ENCODE measurements at regions not wholly inside any gene's neighbourhood (a gene's known extent, or its start where the extent isn't known, plus 50 kb on each side); places are given as distances from the start of the nearest gene placed in this dataset.
"Not testable (repeated sequence)": the region's sequence is repeated elsewhere in the genome, so short reads cannot be mapped to it uniquely, and the experiment has no call there.

DNA sequence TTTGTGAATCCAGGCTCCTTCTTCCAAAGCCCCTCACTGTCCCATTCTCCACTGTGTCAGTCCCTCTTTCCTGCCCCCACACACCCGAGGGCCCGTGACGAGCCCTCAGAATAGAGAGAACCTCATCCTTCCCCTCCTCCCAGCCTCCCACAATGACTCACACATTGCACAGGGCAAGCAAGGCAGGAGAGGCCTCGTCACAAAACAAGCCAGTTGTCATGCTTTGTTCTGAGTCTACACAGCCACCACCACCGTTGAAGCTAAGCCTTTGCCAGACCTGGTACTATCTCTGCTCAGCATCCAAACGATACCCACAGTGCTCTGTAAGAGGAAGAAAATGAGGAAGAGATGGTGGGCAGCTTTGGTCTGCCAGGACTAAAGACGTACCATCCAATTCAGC, 142.2 kb upstream of the ZNF366 start:
- DNase-seq = no peak

DNA sequence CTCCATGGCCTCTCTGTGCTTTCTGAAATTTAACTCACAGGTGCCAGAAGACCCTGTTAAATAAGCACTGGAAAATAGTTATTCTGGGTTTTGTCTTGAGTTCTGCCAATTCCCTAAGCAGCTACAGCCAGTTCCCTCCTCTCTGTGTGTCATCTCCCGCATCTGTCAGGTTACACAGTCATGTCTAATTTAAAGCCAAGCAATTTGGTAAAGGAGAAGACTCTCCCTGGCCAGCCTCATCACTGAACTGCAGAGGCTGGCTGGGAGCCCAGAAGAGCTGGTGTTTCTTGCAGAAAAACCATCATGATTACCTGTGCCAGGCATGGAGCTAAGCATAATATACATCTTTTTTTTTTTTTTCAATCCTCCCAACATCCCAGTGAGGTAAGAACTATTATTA, 141.3 kb upstream of the ZNF366 start:
- DNase-seq = no peak

DNA sequence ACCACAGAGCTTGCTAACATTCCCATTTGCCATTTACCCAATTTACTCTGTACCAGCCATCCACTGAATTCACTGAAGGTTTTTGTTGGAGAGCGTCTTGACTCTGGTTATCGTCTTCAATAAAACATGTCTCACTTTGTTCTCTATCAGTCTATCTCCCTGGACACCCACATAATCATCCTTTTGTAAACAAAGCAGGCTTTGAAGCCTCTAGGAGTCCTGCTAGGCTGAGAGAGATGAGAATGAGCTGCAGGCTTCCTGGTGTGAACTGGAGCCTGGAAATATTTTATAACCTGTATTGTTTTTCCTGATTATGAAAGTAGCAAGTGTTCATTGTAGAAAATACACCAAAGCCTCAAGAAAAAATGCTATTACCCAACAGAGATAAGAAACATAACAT, 140.6 kb upstream of the ZNF366 start:
- no peak for DNase-seq

DNA sequence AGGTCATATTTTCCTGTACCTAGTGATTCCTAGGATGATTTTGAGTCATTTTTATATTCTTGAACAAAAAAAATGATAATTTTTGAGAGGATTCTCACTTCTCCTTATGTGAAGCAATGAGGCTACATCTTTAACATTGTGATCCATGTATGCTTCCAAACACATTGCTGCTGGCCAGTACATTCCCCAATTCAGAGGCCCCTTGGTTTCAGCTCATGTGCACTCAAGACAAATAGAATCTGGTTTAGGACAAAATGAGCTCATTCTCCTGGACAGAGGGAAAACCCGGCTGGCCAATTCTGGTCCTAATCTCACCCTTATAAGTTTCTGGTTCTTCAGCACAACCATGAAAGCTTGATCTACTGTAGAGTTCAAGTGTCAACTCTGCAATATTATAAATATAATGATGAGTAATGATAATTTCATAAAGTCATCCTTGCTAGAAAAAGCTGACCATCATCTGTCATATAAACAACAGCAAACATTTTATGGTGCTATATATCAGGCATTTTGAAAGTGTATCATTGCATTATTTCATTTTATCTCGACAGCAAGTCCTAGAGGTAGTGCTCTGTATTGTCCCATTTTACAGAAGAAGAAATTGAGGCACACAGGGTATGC, 139.1 kb upstream of the ZNF366 start:
- DNase-seq = no peak

DNA sequence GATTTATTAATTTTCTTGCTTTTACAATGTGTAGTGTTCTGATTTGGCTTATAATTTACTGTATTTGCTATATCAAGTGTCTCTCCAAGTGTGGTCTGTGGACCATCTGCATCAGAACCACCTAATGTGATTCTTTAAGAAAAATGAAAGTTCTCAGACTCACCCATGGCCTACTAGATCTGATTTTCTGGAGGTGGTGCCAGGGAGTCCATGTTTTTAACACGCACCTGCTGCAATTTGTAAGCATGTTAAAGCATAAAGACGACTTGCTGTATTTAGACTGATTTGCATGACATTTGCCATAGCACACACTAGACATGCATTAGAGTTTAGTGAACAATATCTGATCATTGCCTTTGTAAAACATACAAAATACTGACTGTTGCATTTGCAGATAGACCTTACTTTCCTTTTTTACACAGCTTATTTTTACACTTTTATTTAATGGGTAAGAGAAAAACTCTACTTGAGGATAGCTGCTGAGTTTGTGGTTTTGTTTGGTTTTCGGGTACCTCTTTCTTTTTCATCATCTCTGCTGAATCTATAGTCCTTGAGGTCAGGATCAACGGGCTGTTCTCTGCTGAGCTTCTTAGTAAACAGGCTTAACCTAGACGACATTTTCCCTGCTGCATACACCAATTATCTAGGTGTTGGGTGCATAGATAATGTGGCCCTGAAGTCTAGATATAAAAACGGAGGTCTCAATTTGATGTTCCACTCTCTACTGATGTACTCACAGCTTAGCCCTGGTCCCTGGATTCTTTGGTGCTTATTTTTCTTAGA, 138.0 kb upstream of the ZNF366 start:
- DNase-seq = no peak

DNA sequence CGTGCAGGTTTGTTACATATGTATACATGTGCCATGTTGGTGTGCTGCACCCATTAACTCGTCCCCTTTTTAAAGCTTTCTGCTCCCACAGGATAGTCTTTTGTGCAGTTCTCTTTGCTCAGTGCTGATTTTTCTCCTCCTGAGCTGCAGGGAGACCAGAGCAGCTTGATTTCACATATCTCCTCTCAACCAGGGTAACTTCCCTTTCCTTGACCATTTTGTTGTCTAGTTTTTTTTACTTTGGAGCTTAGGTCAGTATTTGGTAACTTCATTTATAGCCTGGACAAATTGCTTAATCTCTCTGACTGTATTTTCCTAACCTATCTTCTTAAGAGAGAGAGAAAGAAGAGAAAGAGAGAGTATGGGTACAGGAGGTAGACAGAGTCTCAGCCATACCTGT, 137.1 kb upstream of the ZNF366 start:
- no peak for DNase-seq

DNA sequence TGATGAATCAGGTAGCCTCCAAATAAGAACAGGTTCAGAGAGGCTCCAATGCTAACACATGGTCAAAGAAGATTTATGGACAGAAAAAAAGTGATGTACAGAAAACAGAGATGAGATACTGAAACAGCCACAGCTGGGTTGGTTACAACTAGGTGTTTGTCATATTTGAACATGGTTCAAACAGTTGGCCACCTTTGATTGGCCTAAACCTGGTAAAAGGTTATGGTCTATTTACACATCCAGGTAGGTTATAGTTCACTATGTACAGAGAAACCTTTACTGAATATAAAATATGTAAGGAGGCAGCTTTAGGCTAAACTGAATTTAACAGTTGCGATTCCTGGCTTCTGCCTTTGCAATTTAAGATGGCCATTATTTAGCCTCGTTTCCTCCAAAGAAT, 134.0 kb upstream of the ZNF366 start:
- DNase-seq = no peak

DNA sequence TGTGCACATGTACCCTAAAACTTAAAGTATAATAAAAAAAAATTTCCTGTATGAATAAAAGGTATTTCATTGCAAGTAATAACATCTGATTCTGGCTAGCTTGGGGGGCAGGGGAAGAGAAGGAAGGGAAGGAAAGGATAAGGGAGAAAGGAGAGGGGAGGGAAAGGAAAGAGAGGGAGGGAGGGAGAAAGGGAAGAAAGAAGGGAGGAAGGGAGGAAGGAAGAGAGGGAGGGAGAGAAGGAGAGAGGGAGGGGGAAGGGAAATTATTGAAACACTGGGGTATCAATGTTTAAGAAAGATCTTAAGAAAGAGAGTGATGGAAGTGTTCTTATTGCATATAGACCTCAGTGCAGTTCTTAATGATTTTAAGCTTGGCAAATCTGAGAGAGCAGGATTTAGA, 129.8 kb upstream of the ZNF366 start:
- DNase-seq = no peak

DNA sequence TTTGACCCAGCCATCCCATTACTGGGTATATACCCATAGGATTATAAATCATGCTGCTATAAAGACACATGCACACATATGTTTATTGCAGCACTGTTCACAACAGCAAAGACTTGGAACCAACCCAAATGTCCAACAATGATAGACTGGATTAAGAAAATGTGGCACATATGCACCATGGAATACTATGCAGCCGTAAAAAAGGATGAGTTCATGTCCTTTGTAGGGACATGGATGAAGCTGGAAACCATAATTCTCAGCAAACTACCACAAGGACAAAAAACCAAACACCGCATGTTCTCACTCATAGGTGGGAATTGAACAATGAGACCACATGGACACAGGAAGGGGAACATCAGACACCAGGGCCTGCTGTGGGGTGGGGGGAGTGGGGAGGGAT, 129.4 kb upstream of the ZNF366 start:
- not testable (repeated sequence) for DNase-seq

DNA sequence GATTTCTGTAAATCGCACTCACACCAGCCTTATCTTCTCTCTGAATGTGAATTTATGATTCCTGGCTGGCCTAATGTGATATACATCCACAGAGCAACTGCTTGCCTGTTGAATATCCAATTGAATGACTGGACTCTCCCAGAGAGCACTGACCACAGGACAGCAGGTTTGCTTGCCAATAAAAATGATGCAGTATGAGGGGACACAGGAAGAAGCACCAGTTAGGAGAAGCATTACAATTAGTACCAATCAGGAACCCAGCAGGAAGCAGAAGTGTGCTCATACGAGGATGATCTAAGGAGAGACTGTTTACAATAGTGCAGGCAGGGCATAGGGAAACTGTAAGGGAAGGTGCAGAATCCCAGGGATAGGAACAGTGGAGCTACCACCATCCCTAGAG, 127.2 kb upstream of the ZNF366 start:
- DNase-seq = no peak

DNA sequence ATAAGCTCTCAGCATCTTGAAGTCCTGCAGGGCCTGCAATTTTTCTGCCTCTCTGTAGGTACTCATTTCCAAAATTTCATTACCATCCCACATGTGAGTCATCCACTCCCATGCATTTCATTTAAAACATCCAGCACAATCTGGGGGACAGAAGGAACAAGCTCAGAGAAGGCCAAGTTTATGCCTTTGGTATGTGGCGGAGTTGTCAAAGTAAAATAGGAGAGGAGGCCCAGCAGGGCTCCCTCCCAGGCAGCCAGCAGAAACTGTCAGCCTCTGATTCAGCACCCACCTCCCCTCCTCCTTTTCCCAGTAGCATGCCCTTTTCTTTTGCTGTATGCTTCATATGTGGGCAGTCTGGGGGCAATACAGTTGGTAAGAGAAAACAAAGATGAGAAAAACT, 126.4 kb upstream of the ZNF366 start:
- DNase-seq = no peak

DNA sequence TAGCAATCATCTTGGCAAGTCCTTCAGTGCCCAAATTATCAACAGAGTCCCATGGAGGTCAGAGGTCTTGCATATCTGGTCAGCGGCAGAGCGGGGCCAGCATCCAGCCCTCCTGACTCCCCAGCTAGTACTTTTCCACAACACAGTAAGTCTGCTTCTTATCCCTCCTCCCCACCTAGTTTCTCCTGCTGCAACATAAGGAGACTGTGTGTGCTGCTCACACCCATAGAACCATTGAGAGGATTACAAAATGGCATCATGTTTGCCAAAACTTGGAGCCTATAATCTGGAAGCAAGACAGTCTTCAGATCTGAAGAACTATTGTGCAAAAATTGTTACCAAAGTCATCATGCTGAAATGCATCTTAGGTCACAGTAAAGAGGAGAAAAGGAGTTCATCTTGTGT, 125.8 kb upstream of the ZNF366 start:
- DNase-seq = no peak

DNA sequence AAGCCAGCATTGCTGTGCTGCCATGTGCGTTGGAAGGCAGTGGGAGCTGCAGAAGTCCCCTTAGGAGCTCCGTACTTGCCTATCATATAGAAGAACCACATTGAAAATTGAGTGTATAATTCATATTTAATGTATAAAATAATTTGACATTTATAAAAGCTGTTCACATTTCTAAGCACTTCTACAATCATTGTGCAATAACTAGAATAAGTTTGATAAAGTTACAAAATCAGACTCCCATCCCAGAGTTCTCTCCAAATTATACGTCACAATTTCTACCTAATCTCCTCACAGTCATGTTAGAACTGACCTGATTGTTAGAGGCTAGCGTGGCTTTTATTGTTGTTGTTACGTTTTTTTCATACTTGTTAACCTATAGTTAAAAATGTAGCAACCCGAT, 123.5 kb upstream of the ZNF366 start:
- DNase-seq = no peak

DNA sequence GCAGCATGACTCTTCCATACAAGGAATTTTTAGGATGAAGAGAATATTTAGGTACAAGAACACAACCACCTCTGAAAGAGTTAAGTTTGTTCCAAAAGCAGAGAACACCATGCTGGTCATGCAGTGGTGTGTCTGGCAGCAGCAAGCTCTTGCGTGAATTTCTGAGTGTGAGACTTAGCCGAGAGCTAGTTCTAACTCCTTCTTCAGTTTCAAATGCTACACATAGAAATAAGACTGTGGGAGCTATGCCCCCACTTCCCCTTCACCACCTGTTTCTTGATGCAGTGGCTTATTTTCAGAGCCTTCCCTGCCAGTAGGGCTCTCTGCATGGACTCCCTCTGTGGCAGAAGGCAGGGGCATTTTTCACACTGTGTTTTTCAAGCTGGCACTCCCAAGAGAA, 122.9 kb upstream of the ZNF366 start:
- no peak for DNase-seq

DNA sequence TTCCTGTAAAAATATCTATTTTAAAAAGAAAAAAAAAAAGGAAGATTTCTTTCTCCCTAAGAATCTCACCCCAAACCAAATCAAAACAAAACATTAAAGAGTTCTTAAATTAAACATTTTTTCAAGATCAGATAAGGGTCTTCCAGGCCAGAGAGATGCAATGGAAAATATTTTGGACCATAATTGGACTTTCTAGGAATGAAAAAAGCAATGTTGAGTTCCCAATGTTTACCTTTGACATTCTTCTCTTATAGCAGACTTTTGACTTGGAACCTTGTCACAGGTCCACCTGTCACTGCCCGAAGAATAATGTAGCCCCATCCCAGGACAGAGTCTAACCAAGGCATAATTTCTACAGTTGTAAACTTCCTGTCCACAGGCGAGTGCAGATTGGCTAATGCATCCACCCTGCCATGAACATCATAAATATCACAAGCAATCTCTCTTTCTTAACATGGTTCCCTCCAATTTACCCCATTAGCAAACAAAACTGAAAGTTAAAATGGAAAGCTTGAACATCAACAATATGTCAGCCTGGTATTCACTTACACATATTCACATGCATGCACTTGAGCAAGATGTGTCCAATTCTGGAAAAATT, 121.7 kb upstream of the ZNF366 start:
- no peak for DNase-seq

DNA sequence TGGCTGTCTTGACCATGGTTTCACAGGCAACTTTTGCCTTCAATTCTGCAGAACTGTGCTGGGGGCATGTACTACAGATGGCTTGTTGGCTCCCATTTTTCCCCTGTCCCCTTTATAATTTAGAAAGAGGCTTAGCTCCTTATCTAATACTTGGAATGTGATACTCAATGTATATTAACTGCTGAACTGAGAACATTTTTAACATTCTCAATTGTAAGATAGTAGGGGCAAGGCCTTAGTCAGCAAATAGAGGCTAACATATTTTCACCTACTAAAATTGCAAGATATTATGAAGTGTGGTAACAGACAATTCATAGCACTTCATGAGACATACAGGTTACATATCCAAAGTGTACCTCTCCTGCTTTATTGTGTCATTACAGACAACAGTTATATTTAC, 118.1 kb upstream of the ZNF366 start:
- DNase-seq = no peak

DNA sequence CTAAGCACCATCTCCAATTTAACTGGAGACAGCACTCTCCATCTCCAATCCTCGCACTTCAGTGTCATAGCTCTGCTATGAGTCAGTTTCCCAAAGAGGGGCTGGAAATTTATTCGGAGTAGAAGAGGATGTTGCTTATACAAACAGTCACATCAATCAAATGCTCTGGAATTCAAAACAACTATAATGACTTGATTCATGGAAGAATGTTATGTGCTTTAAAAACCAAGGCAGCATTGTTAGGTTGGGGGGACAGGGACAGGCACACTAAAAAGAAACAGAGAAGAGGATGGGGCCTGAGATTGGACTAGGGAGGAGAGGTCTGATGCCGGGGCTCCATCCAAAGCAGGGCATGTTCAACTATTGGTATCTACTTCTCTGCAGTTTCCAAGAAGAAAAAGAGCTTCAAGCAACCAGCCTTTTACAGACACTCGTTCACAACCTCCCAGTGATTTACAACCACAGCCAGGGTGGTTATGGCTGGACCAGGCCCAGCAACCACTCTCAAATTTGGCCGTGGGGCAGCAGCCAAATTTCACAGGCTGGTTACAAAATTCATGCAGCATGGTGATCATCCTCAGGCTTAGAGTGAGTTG, 117.5 kb upstream of the ZNF366 start:
- DNase-seq = no peak

DNA sequence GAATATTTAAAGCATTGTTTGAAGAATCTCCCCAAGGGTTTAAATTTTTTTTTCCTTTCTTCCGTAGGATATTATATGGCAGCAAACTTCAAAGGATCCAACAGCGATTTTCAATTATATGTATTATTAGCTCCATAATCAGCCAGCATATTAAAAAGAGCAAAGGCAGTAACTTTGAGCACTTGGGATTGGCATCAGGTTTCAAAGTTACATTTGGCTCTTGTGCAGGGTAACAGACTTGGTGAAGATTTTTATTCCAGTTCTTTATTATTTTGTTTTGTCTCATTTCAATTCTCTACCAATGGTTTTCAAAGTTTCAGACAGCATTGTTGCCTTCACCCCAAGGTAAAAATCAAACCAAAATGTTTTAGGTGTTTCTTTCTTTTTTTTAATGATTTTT, 116.7 kb upstream of the ZNF366 start:
- no peak for DNase-seq

DNA sequence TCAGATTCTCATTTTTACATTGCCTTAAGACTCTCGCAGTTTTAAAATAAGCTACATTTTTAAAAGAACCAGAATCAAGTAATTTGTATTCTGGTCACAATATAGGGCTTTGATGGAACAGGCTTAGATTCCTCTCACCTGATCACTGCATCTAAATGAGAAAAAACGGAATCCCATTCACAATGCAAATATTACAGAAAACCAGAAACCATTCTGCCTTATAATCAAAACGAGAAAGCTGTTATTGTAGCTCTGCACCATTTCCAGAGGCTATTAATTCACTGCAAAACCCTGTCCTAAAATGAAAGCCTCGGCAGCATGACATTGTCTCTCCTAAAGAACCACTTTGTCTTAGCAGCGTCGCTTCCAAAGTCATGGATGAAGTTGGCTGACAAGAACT, 116.1 kb upstream of the ZNF366 start:
- no peak for DNase-seq

DNA sequence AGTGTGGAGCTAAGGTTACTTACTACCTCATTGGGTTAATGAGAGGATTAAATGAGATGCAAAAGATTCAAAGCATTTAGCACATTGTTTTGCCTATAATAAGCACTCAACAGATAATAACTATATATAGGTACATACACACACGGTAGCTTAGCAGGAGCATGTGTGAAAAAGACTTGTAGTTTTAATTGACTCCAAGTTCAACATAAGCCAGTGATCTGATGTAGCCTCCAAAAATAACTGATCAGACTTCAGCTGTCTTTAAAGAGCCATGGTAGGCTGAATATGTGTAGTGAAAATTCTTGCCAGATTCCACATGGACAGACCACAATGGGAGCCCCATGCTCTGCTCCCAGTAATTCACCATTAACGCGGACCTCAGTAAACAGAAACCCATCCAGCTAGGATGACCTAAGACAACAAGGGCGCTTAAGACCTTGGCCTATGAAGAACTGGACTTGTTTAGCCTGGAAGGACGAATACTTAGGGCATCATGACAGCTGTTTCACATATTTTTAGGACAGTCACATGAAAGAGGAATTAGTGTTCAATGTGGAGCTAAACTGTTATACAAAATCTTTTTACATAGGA, 115.1 kb upstream of the ZNF366 start:
- no peak for DNase-seq

DNA sequence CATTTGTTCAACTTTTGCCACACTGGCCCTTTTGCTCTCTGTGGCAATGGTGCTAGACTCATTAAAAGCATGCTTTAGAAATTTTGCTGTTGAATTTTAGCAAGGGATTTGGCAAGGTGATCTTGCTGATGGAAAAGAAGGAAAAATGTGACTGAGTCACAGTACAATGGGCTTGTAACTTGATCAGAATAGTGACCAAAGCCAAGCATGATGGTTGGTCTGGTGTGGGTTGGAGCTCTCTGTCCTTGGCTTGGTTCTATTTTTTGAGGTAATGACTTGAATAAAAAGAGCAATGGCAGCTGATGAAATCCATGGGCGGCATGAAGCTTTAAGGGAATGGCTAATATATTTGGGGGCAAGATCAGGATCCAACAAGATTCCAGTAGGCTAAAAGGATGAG, 114.4 kb upstream of the ZNF366 start:
- DNase-seq = no peak

DNA sequence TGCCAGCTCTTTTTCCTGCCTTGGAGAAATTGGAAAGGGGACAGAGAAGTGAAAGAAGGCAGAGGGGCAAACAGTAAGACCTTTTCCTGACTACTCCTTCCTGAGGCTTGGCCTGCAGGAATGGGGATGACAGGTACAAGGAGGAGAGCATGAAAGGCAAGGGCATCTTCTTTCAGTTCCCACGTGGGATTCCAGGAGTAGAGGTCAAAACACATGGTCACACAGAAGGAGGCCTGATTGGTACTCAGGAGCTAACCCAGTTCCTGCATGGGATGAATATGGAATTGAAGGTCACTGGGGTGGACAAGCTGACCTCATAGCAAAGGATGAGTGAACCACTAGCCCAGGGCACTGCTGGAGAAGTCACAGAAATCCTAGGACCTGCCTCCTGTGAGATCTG, 112.5 kb upstream of the ZNF366 start:
- DNase-seq = no peak

DNA sequence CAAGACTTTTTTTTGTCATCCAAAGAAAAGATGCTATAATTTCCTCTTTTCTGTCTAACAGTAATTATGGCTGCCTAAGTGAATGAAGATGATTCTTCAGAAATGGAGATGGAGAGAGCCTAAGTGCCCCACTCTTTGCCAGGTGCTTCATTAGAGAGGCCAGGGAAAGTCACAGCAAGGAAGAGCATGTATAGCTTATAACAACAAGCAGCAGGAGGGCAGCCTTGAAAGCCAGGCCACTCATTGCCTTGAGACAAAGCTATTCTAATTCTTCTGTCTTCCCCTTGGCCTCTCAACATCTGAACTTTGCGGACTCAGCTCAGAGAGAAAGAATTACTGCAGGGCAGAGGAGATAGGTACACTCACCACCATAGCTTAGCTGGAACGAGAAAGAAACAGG, 112.0 kb upstream of the ZNF366 start:
- peak; percentile 27 for DNase-seq

DNA sequence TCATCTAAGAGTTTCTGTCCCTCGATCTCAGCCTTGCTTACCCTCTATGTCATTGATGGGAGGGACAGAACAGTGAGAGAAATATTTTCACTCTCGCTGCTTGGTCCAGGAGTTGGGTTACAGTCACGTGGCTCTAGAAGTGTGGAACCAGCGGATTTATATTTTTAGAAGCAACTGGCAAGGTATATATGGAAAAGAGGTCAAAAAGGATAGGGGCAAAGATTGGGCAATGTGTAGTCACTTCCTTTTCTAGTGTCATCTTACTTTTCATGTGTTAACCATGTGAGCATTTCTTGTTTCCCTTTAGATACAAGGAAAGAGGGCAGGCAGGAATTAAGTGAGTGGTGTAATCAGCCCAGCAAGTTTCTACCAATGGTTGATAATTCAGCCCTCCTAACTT, 111.5 kb upstream of the ZNF366 start:
- no peak for DNase-seq

Measured in NCI-H2227 treated with DMSO at 0.1 percent for 48 hours (cell line).